A549 (cell line): ENCODE measurements at regions not wholly inside any gene's neighbourhood (a gene's known extent, or its start where the extent isn't known, plus 50 kb on each side); places are given as distances from the start of the nearest gene placed in this dataset.

Experiments used
- CHD2 ChIP-seq: fragments of 150-350 bp; IDR thresholded peaks from 2 replicates; pipeline ENCODE4 v1.6.1; 2014; ENCODE audit warnings: low read length; ENCODE audit not compliant: partially characterized antibody
- KDM1A ChIP-seq: fragments of 200-600 bp; sonication (generic); IDR thresholded peaks from 2 replicates; pipeline ENCODE4 v1.6.1; 2016; ENCODE audit warnings: low read depth, mild to moderate bottlenecking
- NPAS2 ChIP-seq: fragments of 250-450 bp; sonication (Bioruptor Pico); IDR thresholded peaks from 2 replicates; pipeline ENCODE4 v1.8.0; 2022; ENCODE audit warnings: mild to moderate bottlenecking, moderate library complexity, borderline replicate concordance
- POLR2A ChIP-seq: IDR thresholded peaks from 2 replicates; pipeline ENCODE4 v1.6.1; 2012; ENCODE audit warnings: mild to moderate bottlenecking, low read length
- TF ChIP-seq, protein P1 (sequence below): IDR thresholded peaks from 2 replicates; pipeline ENCODE4 v1.6.1; 2012
- TF ChIP-seq, protein P2 (sequence below): fragments of >200 bp; sonication (Bioruptor Twin); formaldehyde crosslinking; IDR thresholded peaks from 3 replicates; pipeline ENCODE4 v1.5.1; 2016

DNA sequence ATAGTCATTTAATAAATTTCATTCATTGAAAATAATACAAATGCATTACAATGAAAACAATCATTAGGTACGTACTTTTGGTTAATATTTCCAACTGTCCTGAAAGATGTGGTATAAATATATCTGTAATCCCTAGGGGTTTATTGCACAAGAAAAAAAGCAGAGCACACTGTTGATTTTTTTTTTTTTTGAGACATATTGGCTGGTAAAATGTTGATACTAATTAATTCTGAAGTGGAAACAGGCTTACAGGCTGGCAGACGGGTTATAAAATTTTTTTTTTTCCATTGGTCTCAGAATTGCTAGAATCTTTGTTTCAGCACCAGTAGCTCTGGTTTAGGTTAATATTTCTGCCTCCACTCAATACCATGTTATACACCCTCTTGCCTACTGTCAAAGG is 193.6 kb downstream of the MAP2K6 start:
- TF ChIP-seq, protein P1, sequence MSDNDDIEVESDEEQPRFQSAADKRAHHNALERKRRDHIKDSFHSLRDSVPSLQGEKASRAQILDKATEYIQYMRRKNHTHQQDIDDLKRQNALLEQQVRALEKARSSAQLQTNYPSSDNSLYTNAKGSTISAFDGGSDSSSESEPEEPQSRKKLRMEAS = no peak
- TF ChIP-seq NPAS2 (CRISPR knock-in tag) = no peak
- no peak for TF ChIP-seq KDM1A
- TF ChIP-seq, protein P2, sequence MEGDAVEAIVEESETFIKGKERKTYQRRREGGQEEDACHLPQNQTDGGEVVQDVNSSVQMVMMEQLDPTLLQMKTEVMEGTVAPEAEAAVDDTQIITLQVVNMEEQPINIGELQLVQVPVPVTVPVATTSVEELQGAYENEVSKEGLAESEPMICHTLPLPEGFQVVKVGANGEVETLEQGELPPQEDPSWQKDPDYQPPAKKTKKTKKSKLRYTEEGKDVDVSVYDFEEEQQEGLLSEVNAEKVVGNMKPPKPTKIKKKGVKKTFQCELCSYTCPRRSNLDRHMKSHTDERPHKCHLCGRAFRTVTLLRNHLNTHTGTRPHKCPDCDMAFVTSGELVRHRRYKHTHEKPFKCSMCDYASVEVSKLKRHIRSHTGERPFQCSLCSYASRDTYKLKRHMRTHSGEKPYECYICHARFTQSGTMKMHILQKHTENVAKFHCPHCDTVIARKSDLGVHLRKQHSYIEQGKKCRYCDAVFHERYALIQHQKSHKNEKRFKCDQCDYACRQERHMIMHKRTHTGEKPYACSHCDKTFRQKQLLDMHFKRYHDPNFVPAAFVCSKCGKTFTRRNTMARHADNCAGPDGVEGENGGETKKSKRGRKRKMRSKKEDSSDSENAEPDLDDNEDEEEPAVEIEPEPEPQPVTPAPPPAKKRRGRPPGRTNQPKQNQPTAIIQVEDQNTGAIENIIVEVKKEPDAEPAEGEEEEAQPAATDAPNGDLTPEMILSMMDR = no peak
- no peak for TF ChIP-seq CHD2
- no peak for TF ChIP-seq POLR2A
